ENCODE measurements at regions not wholly inside any gene's neighbourhood (a gene's known extent, or its start where the extent isn't known, plus 50 kb on each side); places are given as distances from the start of the nearest gene placed in this dataset.

DNA sequence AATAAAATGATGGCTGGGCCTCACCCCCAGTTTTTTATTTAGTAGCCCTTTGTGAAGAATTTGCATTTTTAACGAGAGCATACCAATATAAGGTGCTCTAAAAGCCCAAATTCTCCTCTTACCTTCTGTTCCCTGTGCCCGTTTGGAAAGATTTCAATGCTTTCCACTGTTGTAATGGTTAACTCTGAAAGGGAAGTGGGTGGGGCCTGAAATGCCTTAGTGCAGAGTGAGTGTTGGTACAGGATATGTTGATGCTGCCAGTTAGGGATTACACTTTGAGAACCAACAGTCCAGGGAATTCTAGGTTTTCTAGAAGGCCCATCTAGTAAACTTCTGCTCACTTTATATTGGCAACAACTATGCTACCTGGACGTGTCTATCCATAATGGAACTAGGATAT lies 562.7 kb upstream of the NRSN1 start:
- DNase-seq (ENCODE audit: low read depth, low spot score): no peak

DNA sequence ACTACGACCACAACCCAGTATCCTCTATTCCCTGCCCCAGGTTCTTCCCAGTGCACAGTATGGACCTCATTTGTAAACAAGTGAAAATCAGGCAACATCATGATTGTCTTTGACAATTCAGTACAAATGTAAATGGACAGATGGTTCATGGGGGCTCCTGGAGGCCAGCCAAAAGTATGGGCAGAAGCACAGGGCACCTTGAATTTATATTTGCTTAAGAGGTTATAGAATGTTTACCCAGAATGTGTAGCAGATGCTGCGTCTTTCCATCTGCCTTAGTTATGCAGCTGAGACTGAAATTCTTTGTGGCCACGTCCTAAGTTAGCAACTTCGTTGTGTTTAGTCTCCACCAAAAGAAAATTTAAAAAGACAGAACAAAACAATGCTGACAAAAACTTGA lies 559.6 kb upstream of the NRSN1 start:
- no peak for DNase-seq (ENCODE audit: low read depth, low spot score)

DNA sequence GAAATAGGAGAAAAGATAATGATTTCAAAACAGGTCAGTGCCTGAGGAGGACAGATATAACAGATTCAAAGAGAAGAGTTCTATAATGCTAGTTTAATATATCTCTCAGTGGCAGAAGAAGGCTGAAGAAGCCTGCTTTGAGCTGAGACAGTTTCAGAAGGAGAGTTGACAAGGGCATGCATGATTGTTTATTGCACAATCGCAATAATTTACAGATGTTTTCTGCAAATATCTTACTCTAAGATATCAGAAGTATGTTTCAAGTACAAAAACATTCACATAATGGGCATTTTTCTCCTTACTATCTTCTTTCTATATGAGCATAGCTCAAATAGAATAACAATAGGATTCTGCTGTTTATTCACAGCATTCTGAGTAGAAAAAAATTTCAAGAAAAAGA lies 557.7 kb upstream of the NRSN1 start:
- DNase-seq (ENCODE audit: low read depth, low spot score): no peak

DNA sequence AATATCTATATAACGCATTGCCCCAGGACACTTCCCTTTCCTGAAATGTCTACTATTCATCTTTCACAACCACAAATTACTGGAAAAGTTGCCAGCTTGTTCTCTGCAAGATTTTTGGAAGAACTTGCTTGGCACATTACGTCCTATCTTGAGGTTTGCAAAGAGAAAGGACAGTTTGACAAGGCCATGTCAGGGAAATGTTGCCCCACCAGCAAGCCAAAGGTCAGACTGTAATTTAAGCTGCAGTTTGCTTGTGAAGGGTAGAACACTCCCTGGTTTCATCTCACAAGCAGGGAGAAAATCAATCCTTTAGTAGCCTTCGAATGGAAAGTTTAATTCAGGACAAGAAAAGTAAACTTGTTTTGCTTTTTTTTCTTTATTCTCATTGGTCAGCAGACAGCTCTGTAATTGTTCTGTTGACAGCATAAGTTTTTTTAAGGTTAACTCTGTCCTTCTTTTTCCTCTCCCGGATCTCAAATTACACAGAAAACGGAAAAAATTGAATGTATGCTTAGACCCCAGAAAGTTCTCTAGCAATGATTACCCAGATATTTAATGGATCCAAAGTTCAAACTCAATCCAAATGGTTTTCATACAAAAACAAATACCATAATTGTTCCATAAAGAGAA lies 541.8 kb upstream of the NRSN1 start:
- no peak for DNase-seq (ENCODE audit: low read depth, low spot score)

DNA sequence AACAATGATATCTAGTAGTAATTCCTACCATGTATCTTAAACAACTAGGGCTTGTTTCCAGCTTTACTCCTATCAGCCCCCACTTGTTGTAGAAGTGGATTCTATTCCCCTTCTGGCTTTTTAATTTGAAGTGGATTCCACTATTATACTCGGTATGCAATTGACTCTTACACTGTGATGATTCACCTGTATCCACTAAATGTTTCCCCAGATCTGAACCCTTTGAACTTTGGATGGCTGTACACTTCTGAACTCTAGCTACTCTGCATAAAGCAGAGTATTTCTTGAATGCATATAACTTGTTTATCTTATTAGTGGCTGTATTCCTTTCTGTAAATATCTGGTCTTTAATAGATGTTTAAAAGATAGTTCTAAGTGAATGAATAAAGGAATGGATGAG lies 538.4 kb upstream of the NRSN1 start:
- DNase-seq (ENCODE audit: low read depth, low spot score): no peak

DNA sequence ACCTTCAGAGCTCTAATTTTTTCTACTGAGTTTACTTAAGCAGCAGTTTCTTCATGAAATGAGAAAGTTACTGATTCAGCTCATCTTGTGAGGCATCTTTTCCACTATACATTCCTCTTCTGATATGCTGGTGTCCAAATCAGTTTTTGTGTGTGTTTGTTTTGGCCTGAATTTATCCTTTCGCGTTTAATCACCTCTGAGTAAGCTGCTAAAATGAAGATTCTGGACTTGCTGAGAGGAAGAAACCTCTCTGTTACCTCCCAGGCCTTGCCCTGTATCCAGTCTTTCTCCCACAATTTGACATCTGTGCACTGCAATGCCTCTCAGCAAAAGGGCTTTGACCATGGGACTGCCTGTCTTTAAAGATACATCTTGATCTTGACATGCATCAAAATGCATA lies 536.2 kb upstream of the NRSN1 start:
- DNase-seq (ENCODE audit: low read depth, low spot score): no peak

DNA sequence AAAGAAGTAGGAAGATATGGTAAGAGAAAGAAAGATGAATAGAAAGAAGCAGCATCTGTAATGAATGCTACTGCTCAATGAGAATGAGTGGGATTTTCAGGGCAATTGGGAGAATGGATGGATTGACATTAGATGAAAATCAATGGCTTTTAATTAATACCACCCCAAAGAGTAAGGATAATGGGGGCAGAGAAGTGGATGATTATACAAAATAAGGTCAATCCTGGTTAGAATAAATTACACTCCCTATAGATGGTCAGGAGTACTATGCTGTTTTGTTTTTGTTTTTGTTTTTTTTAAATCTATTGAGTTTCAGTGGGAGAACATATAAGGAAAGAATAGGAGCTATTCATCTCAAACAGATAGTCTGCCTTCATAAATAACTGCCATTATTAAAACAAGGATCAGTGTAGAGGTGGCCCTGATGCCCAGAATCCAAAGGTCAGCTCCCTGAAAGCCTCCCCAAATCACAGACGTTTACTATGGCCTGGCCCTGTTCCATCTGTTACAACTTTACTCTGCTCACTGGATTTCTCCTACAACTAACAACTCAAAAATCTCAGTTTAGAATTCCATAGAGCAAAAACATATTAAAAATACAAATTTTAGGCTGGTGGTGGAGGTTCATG lies 535.4 kb upstream of the NRSN1 start:
- no peak for DNase-seq (ENCODE audit: low read depth, low spot score)

DNA sequence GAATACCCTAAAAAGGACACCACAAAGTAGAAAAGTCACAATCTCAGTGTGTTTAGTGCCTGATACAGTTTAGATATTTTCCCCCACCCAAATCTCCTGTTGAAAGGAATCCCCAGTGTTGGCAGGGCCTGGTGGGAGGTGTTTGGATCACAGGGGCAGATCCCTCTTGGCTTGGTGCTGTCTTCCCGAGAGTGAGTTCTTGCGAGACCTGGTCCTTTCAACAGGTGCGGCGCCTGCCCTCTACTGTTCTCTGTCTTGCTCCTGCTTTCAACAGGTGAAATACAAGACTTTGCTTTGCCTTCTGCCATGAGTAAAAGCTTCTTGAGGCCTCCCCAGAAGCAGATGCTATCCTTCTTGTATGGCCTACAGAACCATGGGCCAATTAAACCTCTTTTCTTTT lies 534.3 kb upstream of the NRSN1 start:
- no peak for DNase-seq (ENCODE audit: low read depth, low spot score)

DNA sequence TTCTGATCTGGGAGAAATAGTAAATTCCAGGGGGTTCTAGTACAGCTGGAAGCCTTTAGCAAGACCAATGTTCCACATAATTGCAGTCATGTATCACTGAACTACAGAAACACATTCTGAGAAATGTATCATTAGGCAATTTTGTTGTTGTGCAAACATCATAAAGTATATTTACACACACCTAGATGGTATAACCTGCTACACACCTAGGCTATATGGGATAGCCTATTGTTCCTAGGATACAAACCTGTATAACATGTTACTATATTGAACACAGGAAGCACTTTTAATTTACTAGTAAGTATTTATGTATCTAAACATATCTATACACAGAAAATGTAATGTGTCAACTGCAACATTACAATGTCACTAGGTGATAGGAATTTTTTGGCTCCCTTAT lies 525.9 kb upstream of the NRSN1 start:
- DNase-seq (ENCODE audit: low read depth, low spot score): no peak

DNA sequence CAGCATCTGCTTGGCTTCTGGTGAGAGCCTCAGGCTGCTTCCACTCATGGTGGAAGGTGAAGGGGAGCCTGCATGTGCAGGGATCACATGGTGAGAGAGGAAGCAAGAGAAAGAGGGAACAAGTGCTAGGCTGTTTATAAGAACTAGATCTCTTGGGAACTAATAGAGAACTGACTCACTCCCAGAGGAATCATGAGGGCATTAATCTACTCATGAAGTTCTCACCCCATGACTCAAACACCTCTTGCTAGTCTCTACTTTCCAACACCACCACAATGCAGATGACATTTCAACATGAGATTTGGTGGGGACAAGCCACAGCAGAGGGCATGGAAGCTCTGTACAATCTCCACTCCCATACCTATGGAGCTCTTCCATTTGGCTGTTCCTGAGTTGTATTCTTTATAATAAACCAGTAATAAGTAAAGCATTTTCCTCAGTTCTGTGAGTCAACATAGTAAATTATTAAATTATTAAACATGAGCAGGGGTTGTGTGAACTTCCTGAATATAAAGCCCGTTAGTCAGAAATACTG lies 524.1 kb upstream of the NRSN1 start:
- DNase-seq (ENCODE audit: low read depth, low spot score): no peak

DNA sequence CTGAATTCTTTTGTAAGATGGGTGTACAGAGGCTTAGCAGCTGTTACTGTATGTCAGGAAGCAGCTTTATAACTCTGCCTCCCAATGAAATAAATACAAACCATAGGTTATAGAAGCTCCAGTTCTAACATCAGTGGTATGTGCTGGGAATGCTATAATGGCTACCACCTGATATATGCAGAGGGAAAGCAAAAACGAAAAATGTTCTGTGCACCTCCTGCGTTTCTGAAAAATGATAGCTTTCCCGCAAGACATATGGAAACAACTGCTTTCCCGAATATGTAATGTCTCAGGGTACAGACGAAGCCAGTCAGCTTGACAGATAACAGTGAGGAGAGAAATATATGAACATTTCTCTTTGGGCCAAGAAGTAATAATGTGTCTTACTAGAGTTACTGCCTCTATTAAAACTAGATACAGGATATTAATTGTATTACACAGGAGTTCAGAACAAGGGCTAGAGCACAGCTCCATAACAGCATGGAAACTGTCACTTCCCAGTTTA lies 517.0 kb upstream of the NRSN1 start:
- DNase-seq (ENCODE audit: low read depth, low spot score): no peak

DNA sequence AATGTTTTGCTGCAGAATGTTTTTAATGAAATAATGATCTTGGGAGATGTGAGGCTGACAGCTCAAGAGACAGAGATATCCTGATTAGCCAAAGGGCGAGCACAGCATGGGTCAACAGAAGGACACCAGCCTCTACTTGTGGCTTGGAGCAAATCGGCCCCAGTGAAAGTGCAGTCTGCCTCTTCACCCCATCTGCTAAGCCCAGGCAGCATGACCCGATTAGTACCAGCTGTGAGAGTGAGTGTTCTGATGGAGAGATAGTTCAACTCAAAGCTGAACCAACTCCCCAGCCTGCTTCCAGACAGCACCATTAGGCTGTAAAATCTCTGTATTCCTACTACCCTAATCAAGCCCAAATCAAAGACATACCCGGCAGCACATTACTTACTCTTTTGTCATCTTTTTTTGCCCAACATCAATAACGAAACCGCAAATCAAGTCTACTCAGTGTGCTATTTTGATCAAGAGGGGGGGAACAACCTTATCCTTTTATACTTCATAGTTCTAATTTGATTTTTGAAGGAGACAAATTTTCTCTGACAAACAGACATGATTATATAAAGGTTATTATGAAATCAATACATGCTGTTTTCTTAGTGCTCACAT lies 514.1 kb upstream of the NRSN1 start:
- no peak for DNase-seq (ENCODE audit: low read depth, low spot score)

DNA sequence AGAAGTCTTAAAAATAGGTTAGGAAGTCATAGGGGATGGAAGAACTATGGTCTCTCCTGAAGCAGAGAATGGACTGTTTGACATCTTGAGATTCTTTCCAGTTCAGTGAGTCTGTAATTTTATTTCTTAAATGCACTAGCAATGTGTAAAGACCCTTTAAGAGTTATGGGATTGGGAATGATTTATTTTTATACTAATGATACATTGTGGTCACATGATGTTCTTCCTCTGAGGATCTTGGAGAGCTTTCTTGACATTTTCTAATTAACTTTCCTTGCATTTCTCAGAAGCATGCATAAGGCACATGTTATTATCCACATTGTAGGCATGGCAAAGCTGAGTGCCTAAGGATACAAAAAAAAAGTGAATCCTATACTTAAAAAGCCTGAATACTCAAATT lies 507.6 kb upstream of the NRSN1 start:
- DNase-seq (ENCODE audit: low read depth, low spot score): no peak

DNA sequence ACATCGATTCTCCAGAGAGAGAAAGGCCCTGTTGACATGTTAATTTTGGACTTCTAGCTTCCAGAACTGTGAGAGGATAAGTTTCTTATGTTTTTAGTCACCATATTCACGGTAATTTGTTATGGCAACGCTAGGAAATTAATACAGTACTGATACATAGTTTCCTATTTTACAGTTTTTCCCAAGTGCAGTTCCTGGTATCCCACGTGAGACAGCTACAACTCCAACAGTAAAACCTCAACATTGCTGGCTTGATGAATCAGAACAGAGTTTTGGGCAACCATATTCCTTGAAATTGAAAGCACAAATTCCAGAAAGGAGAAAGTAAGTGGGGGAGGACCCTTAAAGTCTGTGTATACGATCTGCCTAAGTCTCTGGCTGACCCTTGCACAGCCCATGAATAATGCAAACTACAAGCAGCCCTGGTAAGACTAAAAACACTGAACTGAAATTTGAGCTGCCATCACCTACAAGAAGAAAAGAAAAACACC lies 505.1 kb upstream of the NRSN1 start:
- DNase-seq (ENCODE audit: low read depth, low spot score): peak; percentile 77

DNA sequence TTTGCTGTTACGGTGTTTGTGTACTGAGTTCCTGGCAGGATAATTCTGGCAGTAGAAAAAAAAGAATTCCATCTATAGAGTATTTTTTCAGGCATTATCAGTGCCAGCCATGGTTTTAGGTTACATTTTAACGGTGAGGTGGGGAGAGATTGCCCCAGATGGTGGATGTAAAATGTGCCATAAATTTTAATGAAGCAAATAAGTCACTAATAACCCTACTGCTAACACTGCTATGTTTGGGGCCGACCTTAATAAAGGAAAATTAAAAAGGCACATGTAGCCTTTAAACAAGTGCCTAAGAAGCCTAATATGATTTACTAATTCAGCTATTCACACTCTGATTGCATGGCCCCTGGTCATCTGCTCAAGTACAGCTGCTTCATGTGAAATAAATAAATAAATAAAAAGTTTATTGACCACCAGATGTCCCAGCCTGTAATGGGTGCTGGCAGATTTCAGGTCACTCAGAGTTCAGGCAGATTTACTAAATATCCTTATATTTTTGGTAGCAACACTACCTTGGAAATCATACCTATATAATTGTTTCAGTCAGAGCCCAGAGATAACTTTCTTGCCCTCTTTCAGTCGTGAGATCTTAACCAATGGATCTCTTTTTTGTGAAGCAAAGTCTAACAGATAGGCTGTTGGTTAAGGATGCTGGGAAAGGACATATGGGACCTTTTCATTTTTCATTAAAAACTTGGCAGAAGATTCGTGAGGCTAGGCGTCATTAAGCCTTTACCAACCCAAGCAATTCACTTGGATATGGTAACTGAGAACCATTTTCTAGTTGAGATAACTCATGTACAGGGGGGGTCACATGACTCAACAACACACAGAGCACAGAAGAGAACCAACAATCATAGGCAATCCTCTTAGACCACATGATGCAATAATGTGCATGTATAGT lies 495.0 kb upstream of the NRSN1 start:
- DNase-seq (ENCODE audit: low read depth, low spot score): no peak

DNA sequence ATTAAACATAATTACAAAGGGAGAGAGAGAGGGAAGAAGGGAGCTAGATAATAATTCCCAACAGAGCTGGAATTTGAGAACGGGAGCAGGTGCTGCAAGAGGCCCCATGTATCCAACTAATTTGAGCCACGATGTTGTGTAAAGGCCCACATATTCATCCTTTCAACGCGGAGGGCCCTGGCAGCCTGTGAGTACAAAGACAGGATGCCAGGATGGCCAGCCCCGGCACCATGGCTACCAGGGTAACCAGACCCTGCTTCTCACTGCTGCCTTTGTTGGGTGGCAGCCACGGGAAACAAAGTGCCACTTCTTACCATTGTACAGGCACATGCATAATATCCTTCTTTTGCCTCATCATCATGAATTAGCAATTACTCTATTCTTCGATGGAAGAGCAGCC lies 492.0 kb upstream of the NRSN1 start:
- peak; percentile 3 for DNase-seq (ENCODE audit: low read depth, low spot score)

DNA sequence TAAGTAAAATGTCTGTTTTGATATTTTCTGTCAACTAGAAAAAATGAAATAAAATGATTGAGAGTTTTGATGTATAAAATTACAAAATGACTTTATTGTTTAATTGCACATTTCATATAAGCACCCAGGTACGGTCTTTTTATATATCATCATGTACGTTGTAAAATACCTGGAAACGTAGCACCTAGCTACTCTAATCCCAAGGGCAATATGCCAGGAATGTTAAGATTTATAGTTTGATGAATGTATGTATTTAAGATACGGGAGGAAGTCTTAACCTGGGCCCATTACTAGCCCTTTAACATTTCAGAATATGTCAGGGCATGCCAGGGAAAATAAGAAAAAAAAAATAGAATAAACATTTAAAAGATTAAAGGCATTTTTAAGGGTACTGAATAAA lies 490.9 kb upstream of the NRSN1 start:
- no peak for DNase-seq (ENCODE audit: low read depth, low spot score)

DNA sequence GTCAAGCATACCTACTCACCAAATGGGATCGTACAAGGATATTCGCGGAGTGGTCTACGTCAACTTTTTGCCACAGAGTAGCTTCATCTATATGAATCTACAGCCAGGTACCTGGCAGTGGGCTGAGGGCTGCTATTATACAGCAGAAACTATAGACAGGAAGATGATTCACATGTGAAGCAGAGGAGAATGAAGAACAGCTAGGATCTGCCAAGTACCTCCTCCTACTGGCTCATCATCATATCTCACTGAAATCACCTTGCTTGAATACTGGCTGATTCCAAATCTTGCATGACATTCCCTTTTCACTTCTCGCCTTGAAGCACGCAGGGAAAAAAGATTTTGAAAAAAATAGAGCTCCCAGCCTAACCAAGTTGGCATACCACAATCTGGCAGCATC lies 488.7 kb upstream of the NRSN1 start:
- no peak for DNase-seq (ENCODE audit: low read depth, low spot score)

DNA sequence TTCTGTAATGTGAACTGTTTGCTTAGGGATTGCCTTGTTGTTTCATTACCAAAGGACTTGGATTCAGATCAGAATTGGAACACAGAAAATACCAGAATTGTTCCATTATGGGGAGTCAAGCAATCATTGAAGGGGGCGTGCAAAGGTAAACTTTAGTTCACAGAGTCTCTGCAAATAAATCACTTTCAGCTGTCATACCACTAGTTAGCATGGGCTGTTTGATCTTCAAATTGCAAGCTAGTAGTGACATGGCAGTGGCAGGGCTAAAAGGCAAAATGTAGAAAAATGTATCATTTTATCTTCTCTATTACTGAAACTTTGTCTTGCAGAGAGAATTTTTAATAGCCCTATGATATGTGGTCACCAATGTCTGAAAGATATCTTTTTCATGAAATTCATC lies 483.2 kb upstream of the NRSN1 start:
- no peak for DNase-seq (ENCODE audit: low read depth, low spot score)

DNA sequence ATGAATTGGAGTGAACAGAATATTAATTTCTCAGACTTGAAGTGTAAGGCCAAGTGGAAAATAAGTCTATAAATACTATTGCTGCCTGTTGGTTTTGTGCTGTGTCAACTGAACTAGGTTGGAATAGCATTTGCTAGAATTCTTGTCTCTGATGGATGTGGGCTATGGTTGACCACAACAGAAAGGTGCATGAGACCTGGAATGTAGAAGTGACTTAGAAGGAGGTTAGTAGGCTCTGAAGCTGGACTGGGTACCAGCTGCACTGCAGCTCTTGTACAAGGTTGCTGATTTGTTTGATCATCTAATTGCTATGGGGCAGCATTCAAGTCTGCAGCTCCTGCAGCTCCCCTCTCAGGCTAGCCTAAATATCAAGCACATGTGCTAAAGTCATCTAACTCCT lies 479.0 kb upstream of the NRSN1 start:
- DNase-seq (ENCODE audit: low read depth, low spot score): peak; percentile 36

DNA sequence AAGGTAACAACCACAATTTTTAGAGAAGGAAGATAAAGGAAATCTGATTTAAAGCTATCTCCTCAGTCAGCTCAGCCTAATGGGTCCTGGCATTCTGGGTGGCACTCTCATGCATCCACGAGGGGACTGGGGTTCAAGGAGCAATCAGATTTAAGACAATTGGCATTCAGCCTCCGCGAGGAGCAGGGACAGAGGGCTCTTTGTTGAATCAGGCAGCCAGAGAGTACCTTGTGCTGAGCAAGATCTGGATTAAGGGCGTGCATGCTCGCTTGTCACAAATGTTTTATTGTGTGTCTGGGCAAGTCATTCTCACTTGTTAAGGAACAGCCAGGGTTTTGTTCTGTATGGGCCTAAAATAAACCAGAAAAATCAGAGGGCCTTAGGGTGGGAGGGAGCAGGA lies 475.3 kb upstream of the NRSN1 start:
- DNase-seq (ENCODE audit: low read depth, low spot score): peak; percentile 17

DNA sequence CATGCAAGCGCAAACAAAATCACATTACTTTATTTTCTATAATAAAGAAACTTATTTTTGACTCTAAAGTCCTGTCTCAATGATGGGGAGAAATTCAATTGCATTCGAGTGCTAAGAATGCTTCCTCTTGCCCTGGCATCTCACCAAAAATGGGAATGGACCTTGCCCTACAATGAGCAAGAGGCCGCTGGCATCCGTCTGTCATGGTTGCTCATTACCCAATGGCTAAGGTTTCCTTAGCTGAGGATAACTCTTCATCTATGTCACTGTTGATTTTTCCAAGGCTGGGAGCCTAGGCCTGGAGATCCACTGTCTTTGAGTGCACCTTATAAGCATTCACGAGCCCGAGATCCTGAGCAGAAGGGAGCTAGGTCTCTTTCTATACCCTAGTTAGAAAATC lies 471.3 kb upstream of the NRSN1 start:
- DNase-seq (ENCODE audit: low read depth, low spot score): no peak

Data from astrocyte of the hippocampus (primary cell).